GM12891 (cell line): ENCODE measurements at regions not wholly inside any gene's neighbourhood (a gene's known extent, or its start where the extent isn't known, plus 50 kb on each side); places are given as distances from the start of the nearest gene placed in this dataset.

Source experiments
- PAX5 ChIP-seq: IDR thresholded peaks from 2 replicates; pipeline ENCODE4 v1.6.1; 2011; ENCODE audit warnings: low read length, moderate library complexity, mild to moderate bottlenecking; ENCODE audit not compliant: insufficient read depth, severe bottlenecking
- POLR2A ChIP-seq: IDR thresholded peaks from 2 replicates; pipeline ENCODE4 v1.6.1; 2011; ENCODE audit warnings: low read depth, low read length, control low read depth
- POLR2AphosphoS5 ChIP-seq: IDR thresholded peaks from 2 replicates; pipeline ENCODE4 v1.6.1; 2011; ENCODE audit warnings: low read depth, low read length, control low read depth
- POU2F2 ChIP-seq: IDR thresholded peaks from 2 replicates; pipeline ENCODE4 v1.6.1; 2011; ENCODE audit warnings: low read depth, mild to moderate bottlenecking, control low read depth, low read length, moderate library complexity
- TAF1 ChIP-seq: IDR thresholded peaks from 2 replicates; pipeline ENCODE4 v1.6.1; 2011; ENCODE audit warnings: low read depth, low read length, control low read depth

DNA sequence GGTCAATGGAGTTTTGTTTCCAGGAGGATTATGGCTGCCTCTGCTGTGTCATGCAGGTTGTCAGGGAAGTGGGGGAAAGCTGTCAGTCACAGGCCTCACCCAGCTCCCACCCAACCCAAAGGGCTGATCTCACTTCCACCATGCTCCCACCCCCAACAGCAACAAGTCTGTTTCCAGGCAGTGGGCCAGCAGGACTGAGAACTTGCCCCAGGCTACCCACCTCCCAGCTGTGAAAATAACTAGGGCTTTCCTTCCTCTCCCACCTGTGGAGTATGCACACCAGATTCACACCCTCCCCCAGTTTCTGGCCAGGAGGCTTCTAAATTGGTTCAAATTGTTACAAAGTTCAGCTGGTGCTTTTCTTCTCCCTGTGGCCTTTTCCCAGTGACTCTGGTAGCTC is 95.6 kb upstream of the ACVR1 start:
- TF ChIP-seq POLR2A (no peak), TAF1 (no peak), POLR2AphosphoS5 (no peak), PAX5 (no peak), POU2F2 (no peak)
